HK-2 (cell line): ENCODE measurements at regions not wholly inside any gene's neighbourhood (a gene's known extent, or its start where the extent isn't known, plus 50 kb on each side); places are given as distances from the start of the nearest gene placed in this dataset.
"Not testable (repeated sequence)": the region's sequence is repeated elsewhere in the genome, so short reads cannot be mapped to it uniquely, and the experiment has no call there.

ENCODE experiments used
- DNase-seq: peaks from one replicate; pipeline ENCODE4 v3.0.0-alpha.2; 2018; ENCODE audit not compliant: unreplicated experiment

DNA sequence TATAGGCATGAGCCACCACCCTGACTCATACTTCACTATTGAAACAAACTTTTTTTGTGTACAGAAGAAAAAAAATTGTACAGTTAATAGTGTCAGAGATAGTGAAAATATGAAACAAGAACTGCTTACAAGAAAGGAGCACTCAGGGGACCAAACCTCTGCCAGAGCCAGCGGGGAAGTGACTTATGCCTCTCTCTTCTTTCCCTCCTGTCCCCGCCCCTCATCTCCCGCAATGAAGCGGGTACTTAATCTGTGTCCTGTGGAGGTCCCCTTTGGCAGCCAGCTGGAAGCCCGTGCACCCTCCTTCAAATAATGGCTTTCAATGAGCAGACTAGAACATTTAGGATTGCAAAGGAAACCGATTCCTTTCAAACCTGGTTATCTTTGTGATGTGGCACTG is 51.5 kb downstream of the PPIAL4A start:
- not testable (repeated sequence) for DNase-seq

DNA sequence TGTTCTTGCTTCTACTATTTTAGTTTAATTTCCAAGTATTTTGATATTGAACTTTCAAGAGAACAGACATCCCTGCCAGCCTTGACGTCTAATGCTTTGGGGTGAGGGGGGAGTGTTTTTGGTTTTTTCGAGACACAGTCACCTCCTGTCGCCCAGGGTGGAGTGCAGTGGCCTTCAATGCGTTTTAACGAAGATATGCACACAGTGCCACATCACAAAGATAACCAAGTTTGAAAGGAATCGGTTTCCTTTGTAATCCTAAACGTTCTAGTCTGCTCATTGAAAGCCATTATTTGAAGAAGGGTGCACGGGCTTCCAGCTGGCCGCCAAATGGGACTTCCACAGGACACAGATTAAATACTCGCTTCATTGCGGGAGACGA is 52.3 kb downstream of the PPIAL4A start:
- not testable (repeated sequence) for DNase-seq

DNA sequence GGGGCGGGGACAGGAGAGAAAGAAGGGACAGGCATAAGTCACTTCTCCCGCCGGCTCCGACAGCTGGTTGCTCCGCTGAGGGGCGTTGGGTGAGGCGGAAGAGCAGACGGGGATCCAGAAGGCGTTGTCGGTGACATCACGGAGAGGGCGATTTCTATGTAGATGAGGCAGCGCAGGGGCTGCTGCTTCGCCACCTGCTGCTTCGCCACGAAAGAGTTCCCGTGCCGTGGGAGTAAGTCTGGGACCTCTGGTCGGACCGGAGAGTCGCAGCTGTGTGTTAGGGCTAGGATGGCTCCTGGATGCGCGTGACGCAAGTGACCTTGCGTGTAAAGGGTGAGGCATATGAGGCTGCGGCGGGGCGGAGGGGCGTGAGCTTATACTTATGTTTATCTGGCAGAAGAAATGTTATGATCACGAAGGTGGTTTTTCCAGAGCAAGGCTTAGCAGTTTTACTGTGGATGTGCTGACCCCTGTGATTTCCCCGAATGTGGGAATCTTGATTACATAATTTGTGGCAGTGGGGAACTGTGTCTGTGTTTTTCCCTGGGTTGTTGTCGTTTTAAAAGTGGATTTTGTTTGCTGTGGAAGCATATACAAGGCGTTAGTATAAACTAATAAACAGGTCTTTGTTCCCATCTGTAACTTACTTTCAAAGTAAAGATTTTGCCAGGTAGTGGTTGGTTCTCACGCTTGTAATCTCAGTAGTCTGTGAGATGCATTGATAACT is 52.8 kb downstream of the PPIAL4A start:
- DNase-seq: not testable (repeated sequence)

DNA sequence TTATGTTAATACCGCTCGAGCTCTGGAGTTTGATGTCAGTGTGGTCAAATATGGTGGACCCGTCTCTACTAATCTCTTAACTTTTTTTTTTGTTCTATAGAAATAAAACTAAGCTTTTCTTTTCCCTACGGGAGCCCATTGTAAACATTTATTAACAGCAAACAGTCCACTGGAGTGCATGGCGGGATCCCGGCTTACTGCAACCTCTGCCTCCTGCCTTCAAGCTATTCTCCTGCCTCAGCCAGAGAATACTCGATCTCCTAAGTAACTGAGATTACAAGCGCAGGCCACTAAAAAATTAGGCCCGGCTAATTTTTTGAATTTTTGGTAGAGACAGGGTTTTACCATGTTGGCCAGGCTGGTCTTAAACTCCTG is 53.4 kb downstream of the PPIAL4A start:
- not testable (repeated sequence) for DNase-seq

DNA sequence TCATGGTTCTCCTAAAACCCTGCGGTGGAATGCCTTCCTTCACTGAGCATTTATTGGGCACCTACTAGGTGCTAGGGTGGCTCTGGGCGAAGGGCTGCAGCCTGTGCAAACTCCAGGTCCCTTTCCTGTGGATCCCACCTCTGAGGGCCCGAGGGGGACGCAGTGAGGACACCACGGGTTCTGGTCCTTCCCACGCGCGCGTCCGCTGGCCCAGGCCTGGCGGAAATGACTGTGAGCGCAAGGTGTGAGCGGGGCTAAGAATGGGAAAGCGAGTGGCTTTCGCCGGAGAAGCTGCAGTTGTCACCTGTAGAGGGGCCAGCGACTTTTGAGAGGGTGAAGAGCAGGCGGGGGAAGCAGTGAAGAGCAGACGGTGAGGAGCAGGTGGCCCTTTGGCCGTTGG is 55.1 kb downstream of the PPIAL4A start:
- DNase-seq: not testable (repeated sequence)

DNA sequence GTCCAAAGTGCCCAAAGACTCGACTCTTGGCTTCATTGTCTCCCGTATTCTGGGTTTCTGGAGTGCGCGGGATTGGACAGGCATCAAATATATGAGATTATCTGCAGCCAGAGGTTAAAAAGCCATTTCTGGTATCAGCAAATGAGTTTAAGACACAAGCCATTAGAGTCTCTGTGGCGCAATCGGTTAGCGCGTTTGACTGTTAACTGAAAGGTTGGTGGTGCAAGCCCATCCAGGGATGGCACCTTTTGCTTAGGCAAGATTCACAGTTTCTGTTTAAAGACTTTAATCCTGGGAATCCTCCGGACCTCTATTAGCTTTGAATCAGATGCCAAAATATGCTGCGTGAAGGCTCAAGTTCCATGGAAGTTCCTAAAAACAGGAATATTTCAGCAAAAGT is 55.6 kb downstream of the PPIAL4A start:
- not testable (repeated sequence) for DNase-seq

DNA sequence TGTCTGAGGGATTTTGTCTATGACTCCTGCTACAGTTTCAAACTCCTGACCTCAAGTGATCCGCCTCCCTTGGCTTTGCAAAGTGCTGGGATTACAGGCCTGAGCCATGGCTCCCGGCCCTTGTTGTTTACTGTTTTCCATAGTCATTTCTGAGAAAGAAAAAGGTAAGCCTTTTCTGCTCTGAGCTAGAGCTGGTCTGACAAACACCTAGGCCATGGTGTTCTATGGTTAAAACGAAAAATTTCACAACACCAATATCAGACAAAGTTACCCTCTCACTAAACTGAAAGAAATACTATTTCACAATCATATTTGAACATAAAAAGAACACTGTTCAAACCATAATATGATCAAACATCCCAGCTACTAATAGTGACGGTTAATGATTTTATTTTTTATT is 57.5 kb downstream of the PPIAL4A start:
- DNase-seq: not testable (repeated sequence)

DNA sequence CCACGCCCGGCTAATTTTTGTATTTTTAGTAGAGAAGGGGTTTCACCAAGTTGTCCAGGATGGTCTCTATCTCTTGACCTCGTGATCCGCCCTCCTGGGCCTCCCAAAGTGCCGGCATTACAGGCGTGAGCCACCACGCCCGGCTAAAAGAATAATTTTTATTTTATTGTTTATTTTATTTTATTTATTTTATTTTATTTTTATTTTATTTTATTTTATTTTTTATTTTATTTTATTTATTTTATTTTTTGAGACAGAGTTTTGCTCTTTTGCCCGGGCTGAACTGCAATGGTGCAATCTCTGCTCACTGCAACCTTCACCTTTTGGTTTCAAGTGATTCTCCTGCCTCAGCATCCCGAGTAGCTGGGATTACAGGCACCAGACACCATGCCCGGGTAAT is 60.2 kb downstream of the PPIAL4A start:
- DNase-seq: not testable (repeated sequence)

DNA sequence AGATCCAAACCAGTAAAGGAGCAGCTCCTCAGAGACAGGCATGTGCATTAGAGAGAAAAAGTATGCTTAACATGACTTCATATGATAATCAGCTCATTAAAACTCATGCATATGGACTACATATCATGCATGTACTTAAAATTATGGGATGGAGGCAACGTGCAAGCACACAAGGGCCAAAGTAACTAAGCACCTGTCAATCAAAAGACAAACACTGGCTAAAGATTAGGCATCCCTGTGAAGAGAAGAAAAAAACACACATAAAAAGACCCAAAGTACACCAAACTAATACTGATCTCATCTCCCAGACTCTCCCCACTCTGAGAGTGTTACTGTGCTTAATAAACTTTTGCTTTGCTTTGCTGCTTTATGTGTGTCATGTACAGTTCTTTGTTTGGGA is 61.1 kb downstream of the PPIAL4A start:
- not testable (repeated sequence) for DNase-seq

DNA sequence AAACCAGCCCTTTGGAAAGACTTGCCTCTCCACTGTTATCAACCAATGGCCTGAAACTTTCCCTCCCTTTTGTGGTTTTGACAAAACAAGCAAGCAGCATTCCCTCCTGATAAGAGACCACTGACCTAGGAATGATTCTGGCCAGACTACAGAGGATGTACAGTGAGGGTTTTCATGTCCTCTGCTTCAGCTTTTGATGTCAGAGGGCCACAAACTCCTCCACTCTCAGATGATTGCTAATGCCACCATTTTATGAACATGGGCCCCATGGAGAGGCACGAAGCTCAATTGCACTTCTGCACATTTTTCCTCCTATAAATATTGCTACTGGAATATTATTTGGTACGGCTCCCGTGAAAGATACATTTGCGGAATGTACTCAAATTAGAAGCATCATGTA is 61.5 kb downstream of the PPIAL4A start:
- DNase-seq: not testable (repeated sequence)

DNA sequence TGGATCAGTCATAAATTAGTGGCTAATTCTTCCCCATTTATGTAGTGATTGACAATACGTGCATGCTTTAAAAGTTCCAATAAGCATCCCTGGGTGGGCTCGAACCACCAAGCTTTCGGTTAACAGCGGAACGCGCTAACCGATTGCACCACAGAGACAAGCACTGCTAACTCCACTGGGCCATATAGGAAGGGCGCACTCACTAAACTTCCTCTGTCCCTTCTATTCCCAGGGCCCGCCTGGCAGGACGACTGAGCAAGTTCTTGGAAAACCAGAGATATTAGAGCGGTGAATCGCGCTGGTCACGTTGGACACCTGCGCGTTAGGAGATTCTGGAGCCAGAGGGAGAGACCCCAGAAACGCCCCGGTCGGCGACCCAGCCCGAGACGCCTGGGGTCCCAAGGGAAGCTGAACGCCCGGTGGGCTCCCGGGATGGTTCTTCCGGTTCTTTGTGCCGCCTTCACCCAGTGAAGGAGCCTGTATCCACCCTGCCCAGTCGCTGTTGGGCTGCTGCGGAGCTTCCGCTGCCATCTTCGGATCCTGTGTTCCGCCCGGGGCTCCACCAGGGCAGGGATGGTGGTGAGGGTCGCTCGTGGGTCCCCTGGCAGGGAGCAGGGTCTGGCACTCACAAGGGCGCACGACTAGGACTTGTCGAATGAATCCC is 62.8 kb downstream of the PPIAL4A start:
- not testable (repeated sequence) for DNase-seq

DNA sequence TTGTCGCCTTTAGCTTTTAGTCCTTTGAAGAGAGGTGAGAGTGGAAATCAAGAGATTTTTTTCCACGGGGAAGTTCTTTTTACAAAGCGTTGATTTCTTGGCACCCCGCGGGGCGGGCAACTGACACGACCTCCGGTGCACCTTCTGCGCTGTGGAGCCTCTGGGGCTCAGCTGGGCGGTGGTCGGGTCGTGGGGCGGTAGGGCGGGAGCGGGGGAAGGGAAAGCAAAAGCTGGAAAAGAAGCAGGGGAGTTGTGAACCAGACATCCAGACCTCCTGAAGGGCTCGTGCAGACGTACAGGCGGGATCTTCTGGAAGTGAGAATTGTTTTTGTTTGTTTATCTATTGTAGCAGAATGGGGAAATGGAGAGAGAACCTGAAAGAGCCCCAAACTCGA is 63.3 kb downstream of the PPIAL4A start:
- not testable (repeated sequence) for DNase-seq

DNA sequence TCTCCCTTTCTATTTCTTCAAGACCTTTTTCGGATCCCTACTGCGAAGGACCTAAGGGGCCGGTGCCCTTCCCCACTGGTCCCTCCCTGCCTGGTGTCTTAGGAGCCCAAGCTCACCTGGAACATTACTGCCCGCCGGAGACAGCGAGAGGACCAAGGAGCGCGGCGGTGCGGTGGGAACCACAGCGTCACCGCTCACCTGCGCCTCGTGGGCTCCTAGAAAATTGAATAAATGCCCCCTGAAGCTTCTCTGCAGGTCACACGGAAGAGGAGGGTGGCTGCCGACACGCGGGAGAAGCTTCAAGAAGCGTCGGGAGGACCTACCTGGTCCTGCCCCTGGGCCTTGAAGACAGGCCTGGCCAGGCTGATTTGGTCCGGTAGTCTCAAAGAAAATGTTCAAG is 65.2 kb downstream of the PPIAL4A start:
- DNase-seq: no peak

DNA sequence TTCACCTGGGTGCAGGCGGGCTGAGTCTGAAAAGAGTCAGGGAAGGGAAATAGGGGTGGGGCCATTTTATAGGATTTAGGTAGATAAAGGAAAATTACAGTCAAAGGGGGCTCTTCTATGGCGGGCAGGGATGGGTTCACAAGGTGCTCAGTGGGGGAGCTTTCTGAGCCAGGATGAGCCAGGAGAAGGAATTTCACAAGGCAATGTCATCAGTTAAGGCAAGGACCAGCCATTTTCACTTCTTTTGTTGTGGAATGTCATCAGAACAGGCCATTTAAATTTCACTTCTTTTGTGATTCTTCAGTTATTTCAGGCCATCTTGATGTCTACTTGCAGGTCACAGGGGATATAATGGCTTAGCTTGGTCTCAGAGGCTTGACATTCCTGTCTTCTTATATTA is 66.4 kb downstream of the PPIAL4A start:
- DNase-seq: not testable (repeated sequence)

DNA sequence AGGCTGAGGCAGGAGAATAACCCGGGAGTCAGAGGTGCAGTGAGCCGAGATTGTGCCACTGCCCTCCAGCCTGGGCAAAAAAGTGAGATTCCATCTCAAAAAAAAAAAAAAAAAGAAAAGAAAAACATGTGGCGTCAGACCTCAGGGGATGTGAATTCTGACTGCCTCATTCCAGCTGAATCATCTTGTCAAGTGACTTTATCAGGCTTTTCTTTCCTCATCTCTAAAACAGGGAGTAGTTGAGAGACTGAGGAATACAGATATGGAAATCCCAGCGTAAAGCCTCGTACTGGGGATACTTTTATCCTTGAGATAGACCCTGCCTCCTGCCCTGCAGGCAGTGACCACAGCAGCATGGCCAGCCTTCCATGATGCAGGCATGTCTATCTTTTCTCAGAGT is 76.4 kb downstream of the PPIAL4A start:
- DNase-seq: not testable (repeated sequence)

DNA sequence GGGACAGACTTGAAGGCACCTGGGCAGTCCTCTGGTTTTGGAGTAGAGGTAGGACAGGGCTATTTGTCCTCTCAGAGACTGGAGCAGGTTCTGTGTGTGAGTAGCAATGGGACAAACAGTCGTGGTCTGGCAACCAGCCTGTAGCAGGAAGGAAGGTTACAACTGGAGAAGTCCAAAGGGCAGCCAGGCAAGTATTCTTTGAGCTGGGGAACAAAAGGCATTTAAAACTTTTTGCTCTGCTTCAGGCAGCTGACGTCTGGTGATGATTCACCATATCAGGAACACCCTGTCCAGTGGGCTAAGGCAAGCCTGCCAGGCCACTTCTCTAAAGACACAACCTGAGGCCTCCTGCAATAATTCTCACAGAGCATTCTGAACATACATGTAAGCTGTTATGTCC is 83.3 kb downstream of the PPIAL4A start:
- not testable (repeated sequence) for DNase-seq

DNA sequence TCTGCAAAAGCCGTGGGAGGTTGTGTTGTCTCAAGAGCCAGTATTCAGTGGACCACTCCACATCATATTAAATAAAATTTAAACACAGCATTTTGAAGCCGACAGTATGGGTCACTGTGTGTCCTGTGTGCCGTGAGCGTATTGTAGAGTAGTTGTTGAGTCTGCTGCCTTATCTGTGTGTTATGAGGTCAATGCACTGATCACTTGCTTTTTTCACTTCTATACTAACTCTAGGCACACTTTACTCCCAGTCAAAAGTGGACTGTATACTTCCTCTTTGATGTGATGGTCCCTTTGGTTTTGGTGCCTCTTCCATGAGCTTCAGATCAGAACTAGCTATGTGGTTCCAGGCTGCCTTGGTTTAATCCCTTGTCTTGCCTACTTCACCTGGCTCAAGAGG is 84.3 kb downstream of the PPIAL4A start:
- DNase-seq: not testable (repeated sequence)

DNA sequence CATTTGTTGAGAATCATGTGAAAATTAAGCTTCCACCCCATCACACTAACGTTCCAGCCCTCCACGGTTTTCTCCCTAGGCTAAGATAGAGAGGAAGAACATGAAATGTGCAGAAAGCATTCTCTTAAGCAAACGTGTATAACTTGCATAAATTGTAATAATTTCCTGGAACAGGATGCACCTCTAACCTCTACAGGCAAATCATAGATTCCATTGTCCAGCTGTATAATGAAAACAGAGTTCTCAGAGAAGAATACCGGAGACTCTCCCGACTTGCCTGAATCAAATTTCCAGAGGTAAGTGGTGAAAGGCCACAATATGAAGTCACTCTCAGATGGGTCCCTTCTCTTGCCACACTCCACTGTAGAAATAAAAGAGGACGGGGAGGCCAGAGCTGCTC is 87.7 kb downstream of the PPIAL4A start:
- DNase-seq: not testable (repeated sequence)

DNA sequence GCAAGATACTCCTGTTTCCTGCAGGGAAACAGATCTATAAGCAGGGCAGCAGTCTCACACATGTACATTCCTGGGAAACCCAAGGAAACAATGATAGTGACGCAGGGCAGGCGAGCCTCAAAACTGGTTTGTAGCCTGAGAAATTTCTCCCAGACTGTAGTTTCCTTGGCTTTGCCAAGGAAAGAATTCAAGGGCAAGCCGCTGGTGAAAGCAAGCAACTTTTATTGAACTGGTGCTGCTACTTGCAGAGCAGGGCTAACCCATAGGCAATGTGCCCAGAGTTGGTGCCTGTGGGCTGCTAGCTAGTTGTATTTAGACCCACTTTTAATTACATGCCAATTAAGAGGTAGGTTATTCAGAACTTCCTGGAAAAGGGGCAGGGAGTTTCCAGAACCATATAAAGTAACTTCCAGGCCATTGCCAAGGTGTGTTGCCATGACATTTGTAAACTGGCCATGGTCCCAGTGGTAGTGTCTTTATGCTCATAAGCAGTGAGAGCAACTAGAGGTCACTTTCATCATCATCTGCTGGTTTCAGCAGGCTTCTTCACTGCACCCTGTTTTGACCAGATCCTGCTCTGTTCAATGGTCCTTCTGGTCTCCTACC is 92.0 kb downstream of the PPIAL4A start:
- not testable (repeated sequence) for DNase-seq

DNA sequence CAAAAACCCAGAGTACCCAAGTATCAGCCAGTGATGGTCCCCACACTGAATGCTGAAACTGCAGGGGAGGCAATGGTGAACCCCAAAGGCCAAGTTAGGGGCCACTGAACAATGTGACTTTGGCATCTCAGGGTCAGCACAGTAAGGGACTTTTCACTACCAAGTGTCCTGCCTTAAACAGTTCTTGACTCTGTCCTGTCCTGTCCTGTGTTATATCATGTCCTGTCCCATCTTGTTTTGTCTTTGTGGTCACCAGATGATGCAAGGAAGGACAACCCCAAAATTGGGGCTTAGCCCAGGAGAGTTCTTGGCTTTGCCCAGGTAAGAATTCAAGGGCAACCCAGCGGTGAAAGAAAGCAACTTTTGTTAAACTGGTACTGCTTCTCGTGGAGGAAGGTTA is 105.0 kb downstream of the PPIAL4A start:
- not testable (repeated sequence) for DNase-seq

DNA sequence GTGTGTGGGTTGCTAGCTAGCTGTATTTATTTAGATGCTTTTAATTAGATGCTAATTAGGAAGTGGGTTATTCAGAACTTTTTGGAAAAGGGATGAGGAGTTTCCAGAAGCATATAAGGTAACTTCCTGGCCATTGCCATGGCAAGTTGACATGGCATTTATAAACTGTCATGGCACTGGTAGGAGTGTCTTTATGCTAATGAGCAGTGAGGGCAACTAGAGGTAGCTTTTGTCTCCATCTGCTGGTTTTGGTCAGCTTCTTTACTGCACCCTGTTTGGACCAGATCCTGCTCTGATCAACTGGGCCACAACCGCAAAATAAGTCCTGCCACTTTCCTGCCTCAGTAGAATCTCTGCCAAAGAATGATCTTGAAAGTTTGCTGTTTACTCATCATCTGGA is 105.5 kb downstream of the PPIAL4A start:
- DNase-seq: not testable (repeated sequence)

DNA sequence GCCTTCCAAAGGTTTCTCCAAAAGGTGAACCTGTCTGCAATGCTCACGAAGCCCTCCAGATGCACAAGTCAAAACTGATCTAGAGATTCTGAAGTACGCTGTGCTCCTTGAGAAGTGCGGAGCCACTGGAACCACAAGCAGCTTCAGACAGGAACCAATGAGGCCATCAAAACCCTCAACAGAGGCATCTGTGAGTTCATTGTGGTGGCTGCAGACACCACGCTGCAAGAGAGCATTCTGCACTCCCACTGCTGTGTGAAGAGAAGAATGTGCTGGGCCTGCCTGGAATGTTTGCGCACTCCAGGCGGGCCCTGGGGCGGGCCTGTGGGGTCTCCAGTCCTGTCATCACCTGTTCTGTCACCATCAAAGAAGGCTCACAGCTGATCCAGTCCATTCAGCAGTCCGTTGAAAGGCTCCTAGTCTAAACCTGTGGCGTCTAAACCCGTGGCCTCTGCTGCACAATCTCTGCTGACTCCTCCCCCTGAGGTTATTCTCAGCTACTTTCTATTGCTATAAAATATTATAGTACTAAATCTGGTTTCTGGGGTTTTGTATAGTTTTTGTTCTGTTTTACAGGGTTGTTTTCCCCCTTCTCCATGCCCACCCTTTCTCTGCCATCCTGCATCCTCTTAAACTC is 111.6 kb downstream of the PPIAL4A start:
- not testable (repeated sequence) for DNase-seq

DNA sequence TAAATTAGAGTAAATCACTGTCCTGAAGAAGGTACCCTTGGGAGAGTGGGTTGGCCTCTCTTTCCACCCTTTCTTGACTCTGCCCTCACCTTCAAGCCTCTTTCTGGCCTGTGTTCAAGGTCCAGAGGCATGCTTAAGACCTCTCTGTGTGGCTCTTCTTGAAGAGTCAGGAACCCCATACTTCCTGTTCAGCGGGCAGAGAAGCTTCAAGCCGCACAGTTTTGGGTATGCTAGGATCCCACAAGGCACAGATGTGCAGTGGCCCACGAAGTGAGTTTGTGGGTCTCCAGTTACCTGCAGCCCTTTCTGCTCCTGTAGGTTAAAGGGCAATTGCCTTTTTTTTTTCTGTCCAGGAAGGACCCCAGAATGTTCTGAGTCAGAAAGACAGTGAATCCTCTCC is 113.7 kb downstream of the PPIAL4A start:
- DNase-seq: not testable (repeated sequence)
